Mesendoderm (in vitro differentiated cells): ENCODE measurements at regions not wholly inside any gene's neighbourhood (a gene's known extent, or its start where the extent isn't known, plus 50 kb on each side); places are given as distances from the start of the nearest gene placed in this dataset.

ENCODE experiments used
- DNase-seq: peaks from one replicate; pipeline ENCODE4 v3.0.0; 2013
- H2AK5ac ChIP-seq: 2 replicates; pipeline ENCODE4 v1.6.1; 2013; ENCODE audit warnings: low read length, inconsistent platforms
- H2BK120ac ChIP-seq: 2 replicates; pipeline ENCODE4 v1.6.1; 2013; ENCODE audit warnings: low read depth, mild to moderate bottlenecking, low read length, moderate library complexity, mixed read lengths
- H2BK15ac ChIP-seq: replicated peaks from 2 replicates; pipeline ENCODE4 v1.6.1; 2013; ENCODE audit warnings: low read depth, mild to moderate bottlenecking, moderate library complexity
- H2BK5ac ChIP-seq: 2 replicates; pipeline ENCODE4 v1.6.1; 2013; ENCODE audit warnings: low read length, inconsistent platforms
- H3K18ac ChIP-seq: 2 replicates; pipeline ENCODE4 v1.6.1; 2013; ENCODE audit warnings: mild to moderate bottlenecking, low read length, mixed read lengths
- H3K23ac ChIP-seq: one replicate; pipeline ENCODE4 v1.6.1; 2013; ENCODE audit warnings: low read length
- H3K27ac ChIP-seq: 2 replicates; pipeline ENCODE4 v1.5.1; 2013; ENCODE audit warnings: low read depth, mild to moderate bottlenecking, inconsistent platforms, low read length, moderate library complexity
- H3K27me3 ChIP-seq: 2 replicates; pipeline ENCODE4 v1.6.1; 2013; ENCODE audit warnings: low read length, control low read depth, mild to moderate bottlenecking, inconsistent platforms; ENCODE audit not compliant: insufficient read depth, poor library complexity
- H3K36me3 ChIP-seq: 2 replicates; pipeline ENCODE4 v1.6.1; 2013; ENCODE audit warnings: low read length, inconsistent platforms; ENCODE audit not compliant: control insufficient read depth, insufficient read depth
- H3K4ac ChIP-seq: one replicate; pipeline ENCODE4 v1.6.1; 2013; ENCODE audit warnings: low read depth, mild to moderate bottlenecking, low read length, moderate library complexity
- H3K4me1 ChIP-seq: 2 replicates; pipeline ENCODE4 v1.6.1; 2013; ENCODE audit warnings: low read depth, low read length, inconsistent platforms; ENCODE audit not compliant: control insufficient read depth
- H3K4me2 ChIP-seq: 2 replicates; pipeline ENCODE4 v1.6.1; 2013; ENCODE audit warnings: low read length
- H3K4me3 ChIP-seq: 2 replicates; pipeline ENCODE4 v1.5.1; 2013; ENCODE audit warnings: mild to moderate bottlenecking, low read length
- H3K56ac ChIP-seq: one replicate; pipeline ENCODE4 v1.6.1; 2013; ENCODE audit warnings: low read length
- H3K79me1 ChIP-seq: 2 replicates; pipeline ENCODE4 v1.6.1; 2013; ENCODE audit warnings: low read length, inconsistent platforms
- H3K79me2 ChIP-seq: 2 replicates; pipeline ENCODE4 v1.6.1; 2013; ENCODE audit warnings: mild to moderate bottlenecking, low read length; ENCODE audit not compliant: control insufficient read depth, insufficient read depth
- H3K9ac ChIP-seq: 2 replicates; pipeline ENCODE4 v1.6.1; 2013; ENCODE audit warnings: low read length, inconsistent platforms
- H4K5ac ChIP-seq: one replicate; pipeline ENCODE4 v1.6.1; 2013; ENCODE audit warnings: low read length
- H4K8ac ChIP-seq: one replicate; pipeline ENCODE4 v1.6.1; 2013; ENCODE audit warnings: low read depth, mild to moderate bottlenecking, control low read depth, low read length, moderate library complexity
- WGBS: extraction: QIAGEN DNeasy Blood & Tissue Kit; methylation state at CpG from one replicate; pipeline ENCODE4 v1.1.7; 2013; ENCODE audit warnings: low lambda C conversion rate, missing lambda C conversion rate; ENCODE audit not compliant: insufficient coverage; ENCODE audit errors: extremely low coverage; 5-methylcytosine and 5-hydroxymethylcytosine counted together

DNA sequence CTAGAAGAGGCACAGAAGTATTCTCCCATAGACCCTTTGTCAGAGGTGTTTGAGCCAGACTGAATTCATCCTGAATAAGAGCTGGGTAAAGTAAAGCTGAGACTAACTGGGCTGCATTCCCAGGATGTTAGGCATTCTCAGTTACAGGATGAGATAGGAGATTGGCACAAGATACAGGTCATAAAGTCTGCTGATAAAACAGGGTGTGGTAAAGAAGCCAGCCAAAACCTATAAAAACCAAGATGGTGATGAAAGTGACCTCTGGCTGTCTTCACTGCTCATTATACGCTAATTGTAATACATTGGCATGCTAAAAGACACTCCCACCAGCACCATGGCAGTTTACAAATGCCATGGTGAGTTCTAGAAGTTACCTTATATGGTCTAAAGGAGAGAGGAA lies 364.9 kb upstream of the TMEFF2 start:
- Histone ChIP-seq H3K27ac (no peak overlapping the region), H3K4me2 (no peak overlapping the region), H3K79me1 (no peaks in the 10 kb centered on the region), H3K36me3 (no peaks in the 10 kb centered on the region), H3K9ac (no peak overlapping the region), H4K8ac (no peak overlapping the region), H2BK15ac (no peak overlapping the region), H3K18ac (no peak overlapping the region), H4K5ac (no peak overlapping the region), H3K4ac (no peak overlapping the region), H3K56ac (no peak overlapping the region), H2BK5ac (no peak overlapping the region), H3K4me3 (no peak overlapping the region), H3K4me1 (no peaks in the 10 kb centered on the region), H3K23ac (no peak overlapping the region), H2BK120ac (no peak overlapping the region), H2AK5ac (no peak overlapping the region), H3K79me2 (no peaks in the 10 kb centered on the region), H3K27me3 (no peaks in the 10 kb centered on the region)
- WGBS, result no CpG with 5 or more reads among the region's 1 CpG
- DNase-seq, result peak; percentile 74

DNA sequence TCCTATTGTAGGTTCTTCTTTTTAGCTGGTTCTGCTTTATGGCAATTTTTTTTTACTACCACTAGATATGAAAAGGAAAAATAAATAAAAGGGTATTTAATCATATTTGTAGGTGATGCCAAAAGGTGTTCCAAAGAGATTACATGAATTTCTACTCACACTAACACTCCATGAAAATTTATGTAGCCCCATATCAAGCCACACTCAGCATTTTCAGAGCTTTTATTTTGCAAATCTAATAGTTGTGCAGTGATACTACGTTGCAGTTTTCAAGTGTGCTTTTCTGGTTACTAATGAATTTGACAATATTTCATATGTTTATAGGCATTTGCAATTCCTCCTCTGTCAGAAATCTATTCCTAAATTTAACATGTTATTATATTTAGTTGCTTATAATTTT lies 363.9 kb upstream of the TMEFF2 start:
- DNase-seq, result no peak
- Histone ChIP-seq H3K27me3 (no peaks in the 10 kb centered on the region), H3K4ac (no peak overlapping the region), H3K36me3 (no peaks in the 10 kb centered on the region), H3K23ac (no peak overlapping the region), H3K4me2 (no peak overlapping the region), H3K4me3 (no peak overlapping the region), H3K56ac (no peak overlapping the region), H4K5ac (no peak overlapping the region), H3K18ac (no peak overlapping the region), H4K8ac (no peak overlapping the region), H3K79me1 (no peaks in the 10 kb centered on the region), H2BK120ac (no peak overlapping the region), H2AK5ac (no peak overlapping the region), H2BK15ac (no peak overlapping the region), H3K79me2 (no peaks in the 10 kb centered on the region), H3K27ac (no peak overlapping the region), H3K9ac (no peak overlapping the region), H3K4me1 (no peaks in the 10 kb centered on the region), H2BK5ac (no peak overlapping the region)
- no CpG with 5 or more reads among the region's 1 CpG for WGBS

GRCh38 chr2:192555740-192556139 lies 361.0 kb upstream of the TMEFF2 start:
- no peak for DNase-seq
- no peak overlapping the region for H2BK5ac ChIP-seq
- no peak overlapping the region for H3K23ac ChIP-seq
- no peaks in the 10 kb centered on the region for H3K4me1 ChIP-seq
- no peaks in the 10 kb centered on the region for H3K27me3 ChIP-seq
- no peak overlapping the region for H4K8ac ChIP-seq
- H3K79me1 ChIP-seq, result no peaks in the 10 kb centered on the region
- H4K5ac ChIP-seq, result no peak overlapping the region
- H3K79me2 ChIP-seq, result no peaks in the 10 kb centered on the region
- no peak overlapping the region for H3K4me3 ChIP-seq
- H3K56ac ChIP-seq, result no peak overlapping the region
- no CpG with 5 or more reads among the region's 3 CpGs for WGBS
- no peaks in the 10 kb centered on the region for H3K36me3 ChIP-seq
- no peak overlapping the region for H3K9ac ChIP-seq
- no peak overlapping the region for H3K4me2 ChIP-seq
- H2AK5ac ChIP-seq, result no peak overlapping the region
- no peak overlapping the region for H2BK15ac ChIP-seq
- H3K27ac ChIP-seq, result no peak overlapping the region
- H3K18ac ChIP-seq, result no peak overlapping the region
- no peak overlapping the region for H3K4ac ChIP-seq
- no peak overlapping the region for H2BK120ac ChIP-seq

DNA sequence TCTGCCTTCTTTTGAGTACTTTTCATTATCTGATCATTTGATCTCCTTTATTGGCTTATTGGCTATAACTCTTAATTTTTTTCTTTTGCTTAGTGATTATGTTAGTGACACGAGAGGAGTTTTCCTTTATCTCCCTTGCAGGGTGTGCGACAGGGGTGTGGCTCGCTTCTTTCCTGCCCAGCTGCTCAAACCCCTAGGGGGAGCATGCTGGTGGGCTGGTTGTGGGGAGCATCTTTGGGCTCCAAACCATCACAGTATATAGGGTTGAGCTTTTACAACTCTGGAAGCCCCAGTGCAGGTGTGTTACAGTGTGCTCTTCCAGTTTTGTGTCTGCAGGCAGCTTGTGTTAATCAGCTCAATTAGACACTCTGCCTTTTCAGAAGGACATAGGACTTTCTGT lies 357.0 kb upstream of the TMEFF2 start:
- H3K4me1 ChIP-seq, result no peaks in the 10 kb centered on the region
- no peaks in the 10 kb centered on the region for H3K36me3 ChIP-seq
- DNase-seq, result peak; percentile 6
- no peak overlapping the region for H2AK5ac ChIP-seq
- H3K23ac ChIP-seq, result no peak overlapping the region
- no peak overlapping the region for H3K9ac ChIP-seq
- no peaks in the 10 kb centered on the region for H3K79me2 ChIP-seq
- no peak overlapping the region for H3K27ac ChIP-seq
- WGBS, result no CpG with 5 or more reads among the region's 3 CpGs
- H3K4me2 ChIP-seq, result no peak overlapping the region
- H2BK5ac ChIP-seq, result no peak overlapping the region
- no peak overlapping the region for H4K8ac ChIP-seq
- no peak overlapping the region for H3K56ac ChIP-seq
- H3K79me1 ChIP-seq, result no peaks in the 10 kb centered on the region
- H2BK120ac ChIP-seq, result no peak overlapping the region
- H3K18ac ChIP-seq, result no peak overlapping the region
- H3K4me3 ChIP-seq, result no peak overlapping the region
- H3K4ac ChIP-seq, result no peak overlapping the region
- H2BK15ac ChIP-seq, result no peak overlapping the region
- H3K27me3 ChIP-seq, result no peaks in the 10 kb centered on the region
- no peak overlapping the region for H4K5ac ChIP-seq

DNA sequence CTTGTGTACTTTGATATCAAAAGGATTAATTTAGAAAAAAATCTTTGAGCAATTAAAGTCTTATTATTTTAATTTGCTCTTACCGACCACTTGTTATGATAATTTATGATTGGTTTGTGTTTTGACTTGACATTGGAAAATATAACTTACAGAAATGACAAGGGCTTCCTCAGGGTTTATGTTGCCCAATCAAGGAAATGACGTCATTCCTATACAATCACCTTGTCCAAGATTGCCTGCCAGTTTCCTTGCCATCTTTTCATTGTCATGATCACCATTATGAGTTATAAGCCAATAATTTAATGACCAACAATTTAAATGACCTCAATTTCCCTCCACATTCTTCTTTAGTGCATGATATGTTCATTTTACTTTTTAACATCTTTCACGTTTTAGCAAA lies 351.8 kb upstream of the TMEFF2 start:
- Histone ChIP-seq H3K4me2 (no peak overlapping the region), H3K4me1 (no peaks in the 10 kb centered on the region), H2BK15ac (no peak overlapping the region), H3K36me3 (no peaks in the 10 kb centered on the region), H4K5ac (no peak overlapping the region), H3K56ac (no peak overlapping the region), H3K4me3 (no peak overlapping the region), H3K79me1 (no peaks in the 10 kb centered on the region), H2BK5ac (no peak overlapping the region), H2BK120ac (no peak overlapping the region), H3K23ac (no peak overlapping the region), H3K4ac (no peak overlapping the region), H3K27ac (no peak overlapping the region), H3K9ac (no peak overlapping the region), H3K79me2 (no peaks in the 10 kb centered on the region), H2AK5ac (no peak overlapping the region), H3K18ac (no peak overlapping the region), H3K27me3 (no peaks in the 10 kb centered on the region), H4K8ac (no peak overlapping the region)
- DNase-seq, result no peak
- WGBS, result 100% methylated on average over 1 of the region's 3 CpGs

GRCh38 chr2:192544371-192544955 lies 349.7 kb upstream of the TMEFF2 start:
- Histone ChIP-seq H4K8ac (no peak overlapping the region), H3K23ac (no peak overlapping the region), H3K56ac (no peak overlapping the region), H2BK120ac (peak overlapping the region; percentile 74), H2BK5ac (no peak overlapping the region), H4K5ac (no peak overlapping the region), H3K9ac (no peak overlapping the region), H2BK15ac (no peak overlapping the region), H3K4me2 (no peak overlapping the region), H3K4me1 (no peaks in the 10 kb centered on the region), H3K27me3 (no peaks in the 10 kb centered on the region), H3K36me3 (no peaks in the 10 kb centered on the region), H3K18ac (no peak overlapping the region), H3K79me1 (no peaks in the 10 kb centered on the region), H3K4me3 (no peak overlapping the region), H2AK5ac (no peak overlapping the region), H3K4ac (no peak overlapping the region), H3K27ac (no peak overlapping the region), H3K79me2 (no peaks in the 10 kb centered on the region)
- 100% methylated on average over 1 of the region's 4 CpGs for WGBS
- DNase-seq, result no peak
